GM23338 (cell line): ENCODE measurements at regions not wholly inside any gene's neighbourhood (a gene's known extent, or its start where the extent isn't known, plus 50 kb on each side); places are given as distances from the start of the nearest gene placed in this dataset.

Experiments
- CTCF ChIP-seq, 2 experiments: fragments of 200-600 bp in 1 of 2; sonication (generic) in 1 of 2; conservative IDR thresholded peaks; 2 replicates each; pipeline versions ENCODE4 v1.5.1 to v1.6.1; 2016 to 2017; ENCODE audit warnings: antibody characterized with exemption in 2 of 2, low read depth in 2 of 2, mild to moderate bottlenecking in 2 of 2, moderate library complexity in 1 of 2
- EZH2 ChIP-seq: fragments of 200-600 bp; sonication (generic); IDR thresholded peaks from one replicate; pipeline ENCODE4 v1.8.0; 2017; ENCODE audit warnings: antibody characterized with exemption, mild to moderate bottlenecking, low read depth; ENCODE audit not compliant: unreplicated experiment
- EZH2phosphoT487 ChIP-seq: fragments of 200-600 bp; sonication (generic); IDR thresholded peaks from one replicate; pipeline ENCODE4 v1.8.1; 2018; ENCODE audit warnings: antibody characterized with exemption; ENCODE audit not compliant: unreplicated experiment
- JUNB ChIP-seq: IDR thresholded peaks from one replicate; pipeline ENCODE4 v1.6.1; 2016; ENCODE audit warnings: antibody characterized with exemption; ENCODE audit not compliant: unreplicated experiment
- ZNF331 ChIP-seq: fragments of 250-450 bp; sonication (Bioruptor Pico); IDR thresholded peaks from 2 replicates; pipeline ENCODE4 v1.5.0; 2020; ENCODE audit warnings: low read depth, mild to moderate bottlenecking, moderate library complexity

GRCh38 chr2:241965931-241966412 lies 96.4 kb downstream of the RTP5 start:
- TF ChIP-seq EZH2phosphoT487 = no peak
- TF ChIP-seq JUNB = no peak
- TF ChIP-seq CTCF (conservative IDR thresholded peaks at IDR 0.05; ENCODE audit: low read depth in 2 of 2) = no peak
- no peak for TF ChIP-seq ZNF331
- no peak for TF ChIP-seq EZH2
